DMS153 treated with DMSO at 0.1 percent for 48 hours (cell line): ENCODE measurements at regions not wholly inside any gene's neighbourhood (a gene's known extent, or its start where the extent isn't known, plus 50 kb on each side); places are given as distances from the start of the nearest gene placed in this dataset.
"Not testable (repeated sequence)": the region's sequence is repeated elsewhere in the genome, so short reads cannot be mapped to it uniquely, and the experiment has no call there.

Source experiments
- DNase-seq: peaks from one replicate; lab custom pipeline; 2025; ENCODE audit not compliant: unreplicated experiment; lab: John Stamatoyannopoulos, UW

GRCh38 chr2:149729586-149729985 lies 142.0 kb upstream of the MMADHC start:
- no peak for DNase-seq

- DNase-seq = no peak
Observed at GRCh38 chr2:149727927-149728326, 140.4 kb upstream of the MMADHC start.

GRCh38 chr2:149725234-149725633 lies 137.7 kb upstream of the MMADHC start:
- no peak for DNase-seq

GRCh38 chr2:149724091-149724490 lies 136.5 kb upstream of the MMADHC start:
- no peak for DNase-seq

- no peak for DNase-seq
Observed at GRCh38 chr2:149720615-149721014, 133.0 kb upstream of the MMADHC start.

GRCh38 chr2:149719695-149720094 lies 132.1 kb upstream of the MMADHC start:
- no peak for DNase-seq

- DNase-seq = no peak
Observed at GRCh38 chr2:149716687-149717086, 129.1 kb upstream of the MMADHC start.

- DNase-seq = no peak
Observed at GRCh38 chr2:149715894-149716293, 128.3 kb upstream of the MMADHC start.

- peak; percentile 3 for DNase-seq
Observed at GRCh38 chr2:149715005-149715592, 127.5 kb upstream of the MMADHC start.

GRCh38 chr2:149709496-149710263 lies 122.1 kb upstream of the MMADHC start:
- no peak for DNase-seq

GRCh38 chr2:149703281-149703680 lies 115.7 kb upstream of the MMADHC start:
- no peak for DNase-seq

- DNase-seq = no peak
Observed at GRCh38 chr2:149702571-149702970, 115.0 kb upstream of the MMADHC start.

- no peak for DNase-seq
Observed at GRCh38 chr2:149701241-149701640, 113.7 kb upstream of the MMADHC start.

- DNase-seq = no peak
Observed at GRCh38 chr2:149692961-149693396, 105.4 kb upstream of the MMADHC start.

GRCh38 chr2:149690825-149691224 lies 103.2 kb upstream of the MMADHC start:
- no peak for DNase-seq

GRCh38 chr2:149687052-149687427 lies 99.5 kb upstream of the MMADHC start:
- no peak for DNase-seq

GRCh38 chr2:149686136-149687051 lies 98.8 kb upstream of the MMADHC start:
- DNase-seq = no peak

- not testable (repeated sequence) for DNase-seq
Observed at GRCh38 chr2:149685401-149685800, 97.8 kb upstream of the MMADHC start.

- DNase-seq = no peak
Observed at GRCh38 chr2:149679286-149679685, 91.7 kb upstream of the MMADHC start.

- DNase-seq = no peak
Observed at GRCh38 chr2:149677416-149677815, 89.8 kb upstream of the MMADHC start.

GRCh38 chr2:149670086-149670485 lies 82.5 kb upstream of the MMADHC start:
- DNase-seq = no peak
